ENCODE measurements at regions not wholly inside any gene's neighbourhood (a gene's known extent, or its start where the extent isn't known, plus 50 kb on each side); places are given as distances from the start of the nearest gene placed in this dataset.

GRCh38 chr4:159481936-159482335, 379.1 kb downstream of the RAPGEF2 start:
- POLR2A ChIA-PET, result no interaction called here
- RAD21 ChIA-PET (ENCODE audit: low non-redundant PET in 1 of 2, low total read pairs in 2 of 2, uncharacterized antibody in 2 of 2, unreplicated experiment in 2 of 2), result no interaction called here
- ATAC-seq, result no peak

GRCh38 chr4:159483110-159483781, 380.4 kb downstream of the RAPGEF2 start:
- Histone ChIP-seq H3K27ac (ENCODE audit: low read depth, low read length) (no peak overlapping the region), H2AFZ (ENCODE audit: low read depth, low read length, poor library complexity, severe bottlenecking) (no peak overlapping the region), H3K9ac (ENCODE audit: low read length) (no peak overlapping the region), H3K4me3 (replicated peaks in 1 of 2; ENCODE audit: low read depth in 1 of 2, low read length in 2 of 2) (no peak overlapping the region), H4K20me1 (ENCODE audit: insufficient read depth) (no peaks in the 10 kb centered on the region), H3K9me3 (ENCODE audit: control insufficient read depth in 1 of 2, insufficient read depth in 1 of 2, low read depth in 1 of 2, low read length in 2 of 2) (no peaks in the 10 kb centered on the region), H3K9me2 (ENCODE audit: insufficient read depth) (no peaks in the 10 kb centered on the region), H3K4me1 (ENCODE audit: control insufficient read depth in 1 of 2, insufficient read depth in 2 of 2, low read length in 2 of 2) (peaks cover 0 to 4% of the 10 kb centered on the region in 2 experiments; a peak in 1 of 4 replicates), H3K36me3 (ENCODE audit: control insufficient read depth in 1 of 2, insufficient read depth in 2 of 2, low read length in 2 of 2) (no peaks in the 10 kb centered on the region), H3K79me2 (ENCODE audit: insufficient read depth, low read length) (no peaks in the 10 kb centered on the region), H3K27me3 (ENCODE audit: insufficient read depth, low read length) (no peaks in the 10 kb centered on the region), H3K4me2 (ENCODE audit: low read length) (no peak overlapping the region)
- RAD21 ChIA-PET (ENCODE audit: low non-redundant PET in 1 of 2, low total read pairs in 2 of 2, uncharacterized antibody in 2 of 2, unreplicated experiment in 2 of 2), result no interaction called here
- ATAC-seq (no peak), DNase-seq (ENCODE audit: low read depth, low spot score) (no peak)
- POLR2A ChIA-PET, result no interaction called here
- intact Hi-C loops (cut with micrococcal nuclease), result loop anchor here (10.0 kb wide), 1 partner anchor 1172 kb away; no protein-coding TSS in a partner anchor
- no TSS peak for BruUV-seq (replicated peaks)
- CTCF ChIA-PET, result no interaction called here
- TF ChIP-seq ZNF274 (IDR thresholded peaks at IDR 0.05; ENCODE audit: low read depth, low read length) (no peak), ATF3 (IDR thresholded peaks at IDR 0.05) (no peak), SP1 (IDR thresholded peaks at IDR 0.05; ENCODE audit: low read depth) (no peak), JUND (IDR thresholded peaks at IDR 0.05) (no peak), ZFX (IDR thresholded peaks at IDR 0.05) (no peak), YY1 (IDR thresholded peaks at IDR 0.05; ENCODE audit: extremely low read depth, insufficient replicate concordance, low read depth, low read length) (no peak), FOSL1 (IDR thresholded peaks at IDR 0.05; ENCODE audit: low read depth) (no peak), POLR2AphosphoS5 (IDR thresholded peaks at IDR 0.05; ENCODE audit: low read depth, low read length) (no peak), TCF7L2 (IDR thresholded peaks at IDR 0.05; ENCODE audit: borderline replicate concordance, extremely low read depth, insufficient read depth, insufficient read length) (no peak), ZBTB33 (IDR thresholded peaks at IDR 0.05; ENCODE audit: extremely low read depth, insufficient replicate concordance, low read length) (no peak), EGR1 (IDR thresholded peaks at IDR 0.05; ENCODE audit: low read depth) (no peak)

More at GRCh38 chr4:159481936-159482335, 379.1 kb downstream of the RAPGEF2 start:
- TF ChIP-seq SIN3A (IDR thresholded peaks at IDR 0.05; ENCODE audit: low read depth) (no peak), TCF7L2 (IDR thresholded peaks at IDR 0.05; ENCODE audit: borderline replicate concordance, extremely low read depth, insufficient read depth, insufficient read length) (no peak), EGR1 (IDR thresholded peaks at IDR 0.05; ENCODE audit: low read depth) (no peak), ZFX (IDR thresholded peaks at IDR 0.05) (no peak), RAD21 (IDR thresholded peaks at IDR 0.05; ENCODE audit: low read depth) (no peak), ZBTB33 (IDR thresholded peaks at IDR 0.05; ENCODE audit: extremely low read depth, insufficient replicate concordance, low read length) (no peak)
- H3K9me2 ChIP-seq (ENCODE audit: insufficient read depth), result no peaks in the 10 kb centered on the region
- no peaks in the 10 kb centered on the region for H3K79me2 ChIP-seq (ENCODE audit: insufficient read depth, low read length)
- no peak for DNase-seq (ENCODE audit: low read depth, low spot score)
- intact Hi-C loops (cut with micrococcal nuclease), result loop anchor here (10.0 kb wide), 1 partner anchor 1173 kb away; no protein-coding TSS in a partner anchor
- H3K9ac ChIP-seq (ENCODE audit: low read length), result no peak overlapping the region
- no peak overlapping the region for H3K4me3 ChIP-seq (replicated peaks in 1 of 2; ENCODE audit: low read depth in 1 of 2, low read length in 2 of 2)
- no peak overlapping the region for H2AFZ ChIP-seq (ENCODE audit: low read depth, low read length, poor library complexity, severe bottlenecking)
- H3K36me3 ChIP-seq (ENCODE audit: control insufficient read depth in 1 of 2, insufficient read depth in 2 of 2, low read length in 2 of 2), result no peaks in the 10 kb centered on the region
- H3K9me3 ChIP-seq (ENCODE audit: control insufficient read depth in 1 of 2, insufficient read depth in 1 of 2, low read depth in 1 of 2, low read length in 2 of 2), result no peaks in the 10 kb centered on the region
- H3K27ac ChIP-seq (ENCODE audit: low read depth, low read length), result no peak overlapping the region
- no TSS peak for BruUV-seq (replicated peaks)
- no peaks in the 10 kb centered on the region for H3K4me1 ChIP-seq (ENCODE audit: control insufficient read depth in 1 of 2, insufficient read depth in 2 of 2, low read length in 2 of 2)
- no peaks in the 10 kb centered on the region for H4K20me1 ChIP-seq (ENCODE audit: insufficient read depth)
- CTCF ChIA-PET, result no interaction called here
- H3K4me2 ChIP-seq (ENCODE audit: low read length), result no peak overlapping the region
- no peaks in the 10 kb centered on the region for H3K27me3 ChIP-seq (ENCODE audit: insufficient read depth, low read length)

Measured in HCT116 (cell line).